ENCODE measurements at regions not wholly inside any gene's neighbourhood (a gene's known extent, or its start where the extent isn't known, plus 50 kb on each side); places are given as distances from the start of the nearest gene placed in this dataset.

DNA sequence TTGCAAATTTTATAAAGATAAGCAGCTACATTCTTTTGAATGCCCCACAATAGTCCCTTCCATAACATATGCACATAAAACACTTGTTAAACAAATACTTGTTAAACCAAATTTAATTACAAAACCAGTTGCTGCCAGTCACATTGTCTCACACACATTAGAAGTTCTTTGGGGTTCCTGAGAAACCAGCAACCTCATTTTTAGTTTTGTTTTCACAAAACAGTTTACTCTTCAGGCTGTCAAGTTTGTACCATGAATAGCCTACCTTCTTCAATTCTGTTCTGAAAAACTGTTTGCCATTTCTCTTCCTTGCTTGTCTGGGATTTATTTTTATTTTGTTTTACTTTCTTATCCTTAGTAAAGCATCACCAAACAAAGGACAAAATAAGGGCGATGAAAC is 176.5 kb upstream of the PHF14 start:
- Mint-ChIP-seq H3K4me1 (no peaks in the 10 kb centered on the region), H3K27ac (no peak overlapping the region), H3K9me3 (peaks cover 0 to 4% (median 0%) of the 10 kb centered on the region in 3 donors), H3K36me3 (no peaks in the 10 kb centered on the region), H3K4me3 (no peak overlapping the region), H3K27me3 (peaks cover 0 to 12% of the 10 kb centered on the region in 2 donors)
- no CpG with 5 or more reads among the region's 1 CpG for WGBS (ENCODE audit: insufficient coverage)
- Histone ChIP-seq H3K27ac (ENCODE audit: low read length) (no peak overlapping the region), H3K36me3 (ENCODE audit: control insufficient read depth in 2 of 2, extremely low read depth in 1 of 2, insufficient read depth in 1 of 2, low read length in 1 of 2) (no peaks in the 10 kb centered on the region), H3K27me3 (replicated peaks in 1 of 2; ENCODE audit: control insufficient read depth in 2 of 2, extremely low read depth in 1 of 2, insufficient read depth in 2 of 2, low read length in 1 of 2) (no peaks in the 10 kb centered on the region), H3K4me3 (ENCODE audit: control insufficient read depth in 1 of 2, extremely low read depth in 1 of 2, low read length in 1 of 2) (no peak overlapping the region), H3K9me3 (no peaks in the 10 kb centered on the region), H3K4me1 (ENCODE audit: control insufficient read depth in 1 of 2, extremely low read depth in 1 of 2, insufficient read depth in 2 of 2, low read length in 2 of 2) (no peaks in the 10 kb centered on the region)
- ATAC-seq (replicated peaks in 1 of 4) = no peak
- DNase-seq = no peak
- POLR2A ChIA-PET = no interaction called here
- CTCF ChIA-PET = no interaction called here

DNA sequence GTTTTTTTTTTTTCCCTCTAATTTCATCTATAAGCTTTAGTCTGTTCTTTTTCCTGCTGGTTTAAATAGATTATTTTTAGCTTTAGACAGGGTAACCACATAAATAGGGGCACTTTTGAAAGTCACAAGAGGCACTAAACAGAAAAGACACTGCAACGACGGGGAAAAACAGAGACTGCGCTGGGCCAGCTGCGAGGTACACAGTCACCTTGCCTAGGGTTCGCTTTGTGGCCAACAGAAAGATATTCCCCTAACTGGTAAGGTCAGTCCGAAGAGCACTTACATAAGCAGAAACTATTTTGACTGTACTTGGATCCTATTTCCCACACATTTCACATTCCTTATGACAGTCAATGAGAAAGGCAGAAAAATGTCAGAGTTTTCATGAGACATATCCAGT is 175.6 kb upstream of the PHF14 start:
- Histone ChIP-seq H3K36me3 (ENCODE audit: control insufficient read depth in 2 of 2, extremely low read depth in 1 of 2, insufficient read depth in 1 of 2, low read length in 1 of 2) (no peaks in the 10 kb centered on the region), H3K9me3 (no peaks in the 10 kb centered on the region), H3K27ac (ENCODE audit: low read length) (no peak overlapping the region), H3K27me3 (replicated peaks in 1 of 2; ENCODE audit: control insufficient read depth in 2 of 2, extremely low read depth in 1 of 2, insufficient read depth in 2 of 2, low read length in 1 of 2) (no peaks in the 10 kb centered on the region), H3K4me1 (ENCODE audit: control insufficient read depth in 1 of 2, extremely low read depth in 1 of 2, insufficient read depth in 2 of 2, low read length in 2 of 2) (no peaks in the 10 kb centered on the region), H3K4me3 (ENCODE audit: control insufficient read depth in 1 of 2, extremely low read depth in 1 of 2, low read length in 1 of 2) (no peak overlapping the region)
- peaks cover 0 to 9% of the 10 kb centered on the region in 2 donors for H3K27me3 Mint-ChIP-seq
- DNase-seq (no peak), ATAC-seq (replicated peaks in 1 of 4) (no peak)
- POLR2A ChIA-PET = no interaction called here
- CTCF ChIA-PET = interaction anchor here in 1 of 2 donors (0.7 kb wide), 1 partner anchor 1966 kb away, joined by 3 read pairs; no protein-coding TSS in a partner anchor
- no peak overlapping the region for H3K27ac Mint-ChIP-seq
- no peak overlapping the region for H3K4me3 Mint-ChIP-seq
- 54% methylated on average over 5 of the region's 6 CpGs for WGBS (ENCODE audit: insufficient coverage)
- H3K4me1 Mint-ChIP-seq = no peaks in the 10 kb centered on the region
- H3K36me3 Mint-ChIP-seq = no peaks in the 10 kb centered on the region
- H3K9me3 Mint-ChIP-seq = peaks cover 0 to 4% (median 0%) of the 10 kb centered on the region in 3 donors

DNA sequence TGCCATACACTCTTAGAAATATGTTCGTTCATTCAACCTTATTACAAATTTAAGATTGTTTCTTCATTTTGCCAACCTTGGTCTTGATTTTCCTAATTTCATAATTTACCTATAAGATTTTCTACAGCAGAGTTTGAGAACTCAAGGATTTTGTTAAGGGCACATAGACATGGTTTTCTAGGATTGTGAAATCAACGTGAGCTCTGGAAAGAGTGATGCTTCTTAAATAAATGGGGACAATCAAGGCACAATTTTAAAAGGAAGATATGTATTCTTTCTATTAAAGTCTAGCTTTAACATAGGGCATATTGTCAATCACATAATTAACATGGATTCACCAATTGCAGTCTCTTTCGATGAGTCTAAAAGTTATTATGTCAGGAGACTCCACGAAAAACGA is 174.2 kb upstream of the PHF14 start:
- CTCF ChIA-PET = no interaction called here

DNA sequence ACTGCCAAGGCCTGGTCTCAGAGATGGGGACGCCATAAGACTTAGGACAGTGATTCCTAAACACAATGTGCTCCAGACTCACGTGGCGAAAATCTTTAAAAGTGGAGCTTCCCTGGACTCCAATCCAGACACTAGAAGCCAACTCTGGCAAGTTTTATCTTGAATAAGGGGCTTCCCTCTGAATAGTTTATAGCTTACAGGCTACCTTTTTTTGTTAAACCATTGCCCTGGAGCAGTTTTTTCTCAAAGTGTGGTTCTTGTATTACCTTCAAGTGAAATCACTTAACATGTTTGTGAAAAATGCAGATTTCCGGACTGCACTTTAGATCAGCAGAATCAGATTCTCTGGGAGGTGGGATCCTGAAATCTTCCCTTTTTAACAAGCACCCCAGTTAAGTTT is 171.7 kb upstream of the PHF14 start:
- H3K4me1 Mint-ChIP-seq = no peaks in the 10 kb centered on the region
- Histone ChIP-seq H3K27me3 (replicated peaks in 1 of 2; ENCODE audit: control insufficient read depth in 2 of 2, extremely low read depth in 1 of 2, insufficient read depth in 2 of 2, low read length in 1 of 2) (no peaks in the 10 kb centered on the region), H3K36me3 (ENCODE audit: control insufficient read depth in 2 of 2, extremely low read depth in 1 of 2, insufficient read depth in 1 of 2, low read length in 1 of 2) (no peaks in the 10 kb centered on the region), H3K4me1 (ENCODE audit: control insufficient read depth in 1 of 2, extremely low read depth in 1 of 2, insufficient read depth in 2 of 2, low read length in 2 of 2) (no peaks in the 10 kb centered on the region), H3K27ac (ENCODE audit: low read length) (no peak overlapping the region), H3K4me3 (ENCODE audit: control insufficient read depth in 1 of 2, extremely low read depth in 1 of 2, low read length in 1 of 2) (no peak overlapping the region), H3K9me3 (no peaks in the 10 kb centered on the region)
- H3K36me3 Mint-ChIP-seq = no peaks in the 10 kb centered on the region
- ChIA-PET CTCF (no interaction called here), POLR2A (no interaction called here)
- no peak overlapping the region for H3K27ac Mint-ChIP-seq
- DNase-seq (no peak), ATAC-seq (replicated peaks in 1 of 4) (no peak)
- peaks cover 0 to 4% of the 10 kb centered on the region in 2 donors for H3K27me3 Mint-ChIP-seq
- H3K9me3 Mint-ChIP-seq = no peaks in the 10 kb centered on the region
- WGBS (ENCODE audit: insufficient coverage) = 89% methylated on average over 3 of the region's 4 CpGs
- H3K4me3 Mint-ChIP-seq = no peak overlapping the region

More for the DNA sequence above, 174.2 kb upstream of the PHF14 start:
- Mint-ChIP-seq H3K27ac (no peak overlapping the region), H3K4me1 (no peaks in the 10 kb centered on the region), H3K27me3 (peaks cover 0 to 7% of the 10 kb centered on the region in 2 donors), H3K9me3 (peaks cover 0 to 3% (median 0%) of the 10 kb centered on the region in 3 donors), H3K36me3 (no peaks in the 10 kb centered on the region), H3K4me3 (no peak overlapping the region)
- no peak for DNase-seq
- Histone ChIP-seq H3K36me3 (ENCODE audit: control insufficient read depth in 2 of 2, extremely low read depth in 1 of 2, insufficient read depth in 1 of 2, low read length in 1 of 2) (no peaks in the 10 kb centered on the region), H3K9me3 (no peaks in the 10 kb centered on the region), H3K4me3 (ENCODE audit: control insufficient read depth in 1 of 2, extremely low read depth in 1 of 2, low read length in 1 of 2) (no peak overlapping the region), H3K27me3 (replicated peaks in 1 of 2; ENCODE audit: control insufficient read depth in 2 of 2, extremely low read depth in 1 of 2, insufficient read depth in 2 of 2, low read length in 1 of 2) (no peaks in the 10 kb centered on the region), H3K27ac (ENCODE audit: low read length) (no peak overlapping the region), H3K4me1 (ENCODE audit: control insufficient read depth in 1 of 2, extremely low read depth in 1 of 2, insufficient read depth in 2 of 2, low read length in 2 of 2) (no peaks in the 10 kb centered on the region)
- ATAC-seq (replicated peaks in 1 of 4) = no peak
- no CpG with 5 or more reads among the region's 5 CpGs for WGBS (ENCODE audit: insufficient coverage)
- POLR2A ChIA-PET = interaction anchor here in 1 of 2 donors (0.5 kb wide), 1 partner anchor 25 kb away, joined by 3 read pairs; no protein-coding TSS in a partner anchor

DNA sequence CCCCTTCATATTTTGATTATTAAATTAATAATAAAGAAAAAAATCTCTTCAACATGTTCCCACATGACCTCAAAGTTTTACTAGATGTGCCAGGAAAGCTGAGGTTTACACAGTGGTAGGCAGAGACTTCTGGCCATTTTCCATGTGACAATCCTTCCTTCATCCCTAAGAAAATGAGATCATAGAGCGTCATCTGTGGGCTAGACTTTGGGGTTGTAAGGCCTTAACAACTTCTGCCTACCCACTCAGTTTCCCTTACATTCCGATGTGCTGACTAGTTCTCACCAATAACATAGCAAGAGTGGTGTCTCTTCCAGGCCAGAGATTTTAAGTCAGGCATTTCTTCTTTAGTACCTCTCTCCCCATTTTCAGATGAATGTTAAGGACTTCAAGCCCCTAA is 171.1 kb upstream of the PHF14 start:
- no CpG with 5 or more reads among the region's 2 CpGs for WGBS (ENCODE audit: insufficient coverage)
- Histone ChIP-seq H3K4me1 (ENCODE audit: control insufficient read depth in 1 of 2, extremely low read depth in 1 of 2, insufficient read depth in 2 of 2, low read length in 2 of 2) (no peaks in the 10 kb centered on the region), H3K27me3 (replicated peaks in 1 of 2; ENCODE audit: control insufficient read depth in 2 of 2, extremely low read depth in 1 of 2, insufficient read depth in 2 of 2, low read length in 1 of 2) (no peaks in the 10 kb centered on the region), H3K9me3 (no peaks in the 10 kb centered on the region), H3K27ac (ENCODE audit: low read length) (no peak overlapping the region), H3K4me3 (ENCODE audit: control insufficient read depth in 1 of 2, extremely low read depth in 1 of 2, low read length in 1 of 2) (no peak overlapping the region), H3K36me3 (ENCODE audit: control insufficient read depth in 2 of 2, extremely low read depth in 1 of 2, insufficient read depth in 1 of 2, low read length in 1 of 2) (no peaks in the 10 kb centered on the region)
- ATAC-seq (replicated peaks in 1 of 4) (no peak), DNase-seq (no peak)
- peaks cover 0 to 4% of the 10 kb centered on the region in 2 donors for H3K27me3 Mint-ChIP-seq
- H3K27ac Mint-ChIP-seq = no peak overlapping the region
- no peaks in the 10 kb centered on the region for H3K4me1 Mint-ChIP-seq
- ChIA-PET CTCF (no interaction called here), POLR2A (no interaction called here)
- H3K9me3 Mint-ChIP-seq = no peaks in the 10 kb centered on the region
- no peak overlapping the region for H3K4me3 Mint-ChIP-seq
- H3K36me3 Mint-ChIP-seq = no peaks in the 10 kb centered on the region

DNA sequence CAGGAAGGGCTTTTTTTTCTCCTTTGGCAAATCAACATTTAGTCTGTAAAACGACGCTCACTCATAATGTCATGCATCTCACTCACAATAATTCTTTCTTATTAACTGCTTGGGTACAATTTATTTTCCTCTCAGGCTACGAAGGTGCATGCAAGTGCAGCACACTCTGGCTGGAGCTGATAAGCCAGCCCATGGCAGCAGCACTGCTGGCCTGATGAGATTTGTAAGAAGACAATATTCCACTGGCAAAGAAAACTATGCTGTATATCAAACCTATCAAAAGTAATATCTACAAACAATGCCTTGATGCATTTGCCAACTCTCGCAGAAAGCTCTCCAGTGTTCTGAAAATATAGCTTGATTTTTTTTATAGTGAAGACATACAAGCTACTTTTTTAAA is 170.0 kb upstream of the PHF14 start:
- Histone ChIP-seq H3K36me3 (ENCODE audit: control insufficient read depth in 2 of 2, extremely low read depth in 1 of 2, insufficient read depth in 1 of 2, low read length in 1 of 2) (no peaks in the 10 kb centered on the region), H3K27ac (ENCODE audit: low read length) (no peak overlapping the region), H3K4me3 (ENCODE audit: control insufficient read depth in 1 of 2, extremely low read depth in 1 of 2, low read length in 1 of 2) (no peak overlapping the region), H3K27me3 (replicated peaks in 1 of 2; ENCODE audit: control insufficient read depth in 2 of 2, extremely low read depth in 1 of 2, insufficient read depth in 2 of 2, low read length in 1 of 2) (no peaks in the 10 kb centered on the region), H3K4me1 (ENCODE audit: control insufficient read depth in 1 of 2, extremely low read depth in 1 of 2, insufficient read depth in 2 of 2, low read length in 2 of 2) (no peaks in the 10 kb centered on the region), H3K9me3 (no peaks in the 10 kb centered on the region)
- ChIA-PET CTCF (no interaction called here), POLR2A (no interaction called here)
- Mint-ChIP-seq H3K36me3 (no peaks in the 10 kb centered on the region), H3K27ac (no peak overlapping the region), H3K9me3 (no peaks in the 10 kb centered on the region), H3K4me1 (no peaks in the 10 kb centered on the region), H3K4me3 (no peak overlapping the region), H3K27me3 (no peaks in the 10 kb centered on the region)
- no peak for DNase-seq
- no CpG with 5 or more reads among the region's 4 CpGs for WGBS (ENCODE audit: insufficient coverage)
- no peak for ATAC-seq (replicated peaks in 1 of 4)

DNA sequence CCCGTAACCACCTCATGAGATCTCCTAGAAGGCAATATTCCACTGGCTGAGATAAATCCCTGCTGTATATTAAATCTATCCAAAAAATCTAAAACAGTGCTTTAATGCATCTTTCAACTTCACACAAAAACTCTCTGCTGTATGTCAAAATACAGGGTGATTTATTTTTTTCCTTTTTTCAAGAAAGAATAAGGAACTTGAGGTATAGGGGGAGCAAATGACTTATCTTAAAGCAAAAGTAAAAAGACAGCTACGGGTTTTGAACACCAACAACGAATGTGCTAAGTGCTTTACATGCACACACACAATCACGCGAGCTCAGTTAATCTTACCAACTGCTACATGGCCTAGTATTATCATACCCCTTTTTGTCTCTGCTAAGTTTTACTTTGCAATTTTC is 168.9 kb upstream of the PHF14 start:
- WGBS (ENCODE audit: insufficient coverage) = 36% methylated on average over 4 of the region's 5 CpGs
- no peak overlapping the region for H3K4me3 ChIP-seq (ENCODE audit: control insufficient read depth in 1 of 2, extremely low read depth in 1 of 2, low read length in 1 of 2)
- no peaks in the 10 kb centered on the region for H3K27me3 ChIP-seq (replicated peaks in 1 of 2; ENCODE audit: control insufficient read depth in 2 of 2, extremely low read depth in 1 of 2, insufficient read depth in 2 of 2, low read length in 1 of 2)
- Mint-ChIP-seq H3K4me3 (no peak overlapping the region), H3K4me1 (no peaks in the 10 kb centered on the region), H3K9me3 (peaks cover 0 to 5% (median 3%) of the 10 kb centered on the region in 3 donors), H3K27ac (no peak overlapping the region), H3K36me3 (no peaks in the 10 kb centered on the region), H3K27me3 (no peaks in the 10 kb centered on the region)
- no peaks in the 10 kb centered on the region for H3K36me3 ChIP-seq (ENCODE audit: control insufficient read depth in 2 of 2, extremely low read depth in 1 of 2, insufficient read depth in 1 of 2, low read length in 1 of 2)
- CTCF ChIA-PET = no interaction called here
- DNase-seq = no peak
- ATAC-seq (replicated peaks in 1 of 4) = no peak
- no peaks in the 10 kb centered on the region for H3K4me1 ChIP-seq (ENCODE audit: control insufficient read depth in 1 of 2, extremely low read depth in 1 of 2, insufficient read depth in 2 of 2, low read length in 2 of 2)
- H3K9me3 ChIP-seq = no peaks in the 10 kb centered on the region
- POLR2A ChIA-PET = no interaction called here
- no peak overlapping the region for H3K27ac ChIP-seq (ENCODE audit: low read length)

All from T-cell (primary cell).